Mucosa of descending colon (tissue), 3 donors: ENCODE measurements at regions not wholly inside any gene's neighbourhood (a gene's known extent, or its start where the extent isn't known, plus 50 kb on each side); places are given as distances from the start of the nearest gene placed in this dataset.

Experiments used
- ATAC-seq: fragments of 200-7000 bp; cut with Tn5 transposase; one replicate; pipeline ENCODE4 v1.9.1; 2020; ENCODE audit warnings: mild to moderate bottlenecking, moderate library complexity
- DNase-seq, 3 donors: peaks; one replicate each; pipeline ENCODE4 v3.0.0-alpha.2; 2020
- H3K36me3 ChIP-seq: fragments of 200-600 bp; one replicate; pipeline ENCODE4 v1.8.0; 2021; ENCODE audit warnings: low read depth, mild to moderate bottlenecking
- H3K4me1 ChIP-seq: fragments of 200-600 bp; one replicate; pipeline ENCODE4 v1.8.0; 2021; ENCODE audit warnings: low read depth, mild to moderate bottlenecking
- H3K4me3 ChIP-seq: fragments of 200-600 bp; one replicate; pipeline ENCODE4 v1.8.0; 2021; ENCODE audit warnings: mild to moderate bottlenecking
- H3K9me3 ChIP-seq: fragments of 200-600 bp; one replicate; pipeline ENCODE4 v1.8.0; 2021; ENCODE audit warnings: mild to moderate bottlenecking
- intact Hi-C, 2 donors: fragments of 100-400 bp; cut with DNase I in 1 of 2; cut with micrococcal nuclease in 1 of 2; formaldehyde crosslinking; loops; one replicate each; pipeline versions ENCODE4 v1.11.0 to v1.11.1; 2022; cut with DNase I, micrococcal nuclease
- TF ChIP-seq, protein P1 (sequence below): fragments of 200-600 bp; IDR thresholded peaks from one replicate; pipeline ENCODE4 v1.8.0; 2022; ENCODE audit warnings: antibody characterized with exemption, mild to moderate bottlenecking
- donor health status: DM: no; HTN: no; CAD: no; lungs with moderate emphysema.
- donor health status: DM: no; HTN: no; CAD: no.
- donor health status: DM: no; HTN: yes; CAD: no.

DNA sequence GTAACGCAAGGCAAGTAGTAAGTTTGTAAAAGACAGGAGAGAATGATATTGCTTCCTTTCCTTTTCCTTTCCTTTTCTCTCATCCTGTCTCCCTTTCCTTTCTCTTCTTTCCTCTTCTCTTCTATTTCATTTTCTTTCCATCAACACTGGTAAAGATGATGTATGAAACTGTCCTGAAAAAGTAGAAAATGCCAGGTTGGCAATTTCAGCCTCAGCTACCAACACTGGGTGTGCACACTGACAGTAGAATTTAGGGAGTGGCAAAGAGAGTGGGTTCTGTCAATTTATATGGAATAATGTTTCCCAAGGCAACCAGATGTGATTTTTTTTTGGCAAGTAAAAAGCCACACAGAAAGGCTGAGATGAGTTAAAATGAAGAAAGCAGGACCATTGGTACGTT, 155.7 kb upstream of the ZRANB2 start:
- H3K9me3 ChIP-seq = no peaks in the 10 kb centered on the region
- no peak overlapping the region for H3K4me3 ChIP-seq
- no peaks in the 10 kb centered on the region for H3K36me3 ChIP-seq
- TF ChIP-seq, protein P1, sequence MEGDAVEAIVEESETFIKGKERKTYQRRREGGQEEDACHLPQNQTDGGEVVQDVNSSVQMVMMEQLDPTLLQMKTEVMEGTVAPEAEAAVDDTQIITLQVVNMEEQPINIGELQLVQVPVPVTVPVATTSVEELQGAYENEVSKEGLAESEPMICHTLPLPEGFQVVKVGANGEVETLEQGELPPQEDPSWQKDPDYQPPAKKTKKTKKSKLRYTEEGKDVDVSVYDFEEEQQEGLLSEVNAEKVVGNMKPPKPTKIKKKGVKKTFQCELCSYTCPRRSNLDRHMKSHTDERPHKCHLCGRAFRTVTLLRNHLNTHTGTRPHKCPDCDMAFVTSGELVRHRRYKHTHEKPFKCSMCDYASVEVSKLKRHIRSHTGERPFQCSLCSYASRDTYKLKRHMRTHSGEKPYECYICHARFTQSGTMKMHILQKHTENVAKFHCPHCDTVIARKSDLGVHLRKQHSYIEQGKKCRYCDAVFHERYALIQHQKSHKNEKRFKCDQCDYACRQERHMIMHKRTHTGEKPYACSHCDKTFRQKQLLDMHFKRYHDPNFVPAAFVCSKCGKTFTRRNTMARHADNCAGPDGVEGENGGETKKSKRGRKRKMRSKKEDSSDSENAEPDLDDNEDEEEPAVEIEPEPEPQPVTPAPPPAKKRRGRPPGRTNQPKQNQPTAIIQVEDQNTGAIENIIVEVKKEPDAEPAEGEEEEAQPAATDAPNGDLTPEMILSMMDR = no peak
- ATAC-seq (no peak), DNase-seq (no peak)
- intact Hi-C loops = no loop called here
- no peaks in the 10 kb centered on the region for H3K4me1 ChIP-seq

DNA sequence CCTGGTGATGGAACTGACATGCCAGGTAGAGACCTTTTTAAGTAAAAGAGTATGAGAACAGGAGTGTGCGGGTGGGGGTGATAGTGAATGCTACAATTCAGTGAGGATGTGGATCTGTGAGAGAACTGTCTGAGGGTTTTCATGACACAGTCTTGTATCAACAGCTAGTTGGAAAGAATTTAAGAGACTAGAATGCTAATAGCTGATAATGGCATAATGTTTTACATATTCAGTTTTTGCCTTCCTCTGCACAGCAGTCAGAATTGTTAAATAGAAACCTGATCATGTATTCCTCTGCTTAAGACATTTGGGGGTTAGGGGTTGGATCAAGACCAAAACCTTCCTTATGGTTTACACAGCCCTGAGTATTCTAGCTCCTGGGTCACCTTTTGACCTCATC, 152.8 kb upstream of the ZRANB2 start:
- no peak for DNase-seq
- TF ChIP-seq, protein P1 = no peak
- H3K4me1 ChIP-seq = no peaks in the 10 kb centered on the region
- no peaks in the 10 kb centered on the region for H3K9me3 ChIP-seq
- no peaks in the 10 kb centered on the region for H3K36me3 ChIP-seq
- intact Hi-C loops = no loop called here
- H3K4me3 ChIP-seq = no peak overlapping the region
- ATAC-seq = no peak

DNA sequence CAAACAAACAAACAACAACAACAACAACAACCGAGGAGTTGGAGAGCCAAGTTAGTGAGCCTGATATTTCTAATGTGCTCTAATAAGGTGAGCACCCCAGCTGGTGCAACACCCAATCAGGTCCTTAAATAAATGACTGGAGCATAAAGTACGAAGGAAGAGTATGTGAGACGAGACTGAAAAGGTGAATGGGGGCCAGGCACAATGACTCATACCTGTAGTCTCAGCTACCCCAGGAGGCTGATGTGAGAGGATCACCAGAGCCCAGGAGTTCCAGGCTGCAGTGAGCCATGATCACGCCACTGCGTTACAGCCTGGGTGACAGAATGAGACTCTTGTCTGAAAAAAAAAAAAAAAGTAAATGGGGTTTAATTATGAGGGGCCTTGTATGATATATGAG, 152.0 kb upstream of the ZRANB2 start:
- no peaks in the 10 kb centered on the region for H3K9me3 ChIP-seq
- no peak for DNase-seq
- intact Hi-C loops = no loop called here
- no peak for ATAC-seq
- no peak overlapping the region for H3K4me3 ChIP-seq
- TF ChIP-seq, protein P1 = no peak
- H3K4me1 ChIP-seq = no peaks in the 10 kb centered on the region
- H3K36me3 ChIP-seq = no peaks in the 10 kb centered on the region

DNA sequence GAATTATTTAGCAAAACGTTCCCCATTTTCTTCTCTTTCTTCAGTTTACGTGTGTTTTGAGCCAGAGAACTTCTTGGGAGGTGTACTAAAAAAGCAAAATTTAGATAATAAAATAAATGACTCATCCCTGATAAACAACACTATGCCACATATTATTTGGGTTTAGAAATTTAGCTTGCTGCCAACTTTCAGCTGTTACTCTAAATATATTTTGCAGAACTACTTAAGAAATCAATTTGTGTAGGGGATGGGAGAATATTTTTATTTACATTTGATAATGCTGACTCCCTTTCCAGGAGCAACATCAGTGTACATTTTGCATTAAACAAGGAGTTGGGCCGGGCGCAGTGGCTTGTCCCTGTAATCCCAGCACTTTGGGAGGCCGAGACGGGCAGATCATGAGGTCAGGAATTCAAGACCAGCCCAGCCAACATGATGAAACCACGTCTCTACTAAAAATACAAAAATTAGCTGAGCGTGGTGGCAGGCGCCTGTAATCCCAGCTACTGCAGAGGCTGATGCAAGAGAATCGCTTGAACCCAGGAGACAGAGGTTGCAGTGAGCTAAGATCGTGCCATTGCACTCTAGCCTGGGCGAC, 151.4 kb upstream of the ZRANB2 start:
- H3K36me3 ChIP-seq = no peaks in the 10 kb centered on the region
- no peak overlapping the region for H3K4me3 ChIP-seq
- ATAC-seq = no peak
- intact Hi-C loops = no loop called here
- no peaks in the 10 kb centered on the region for H3K4me1 ChIP-seq
- H3K9me3 ChIP-seq = no peaks in the 10 kb centered on the region
- DNase-seq = peak in 1 of 3 donors; percentile 26
- TF ChIP-seq, protein P1 = no peak

DNA sequence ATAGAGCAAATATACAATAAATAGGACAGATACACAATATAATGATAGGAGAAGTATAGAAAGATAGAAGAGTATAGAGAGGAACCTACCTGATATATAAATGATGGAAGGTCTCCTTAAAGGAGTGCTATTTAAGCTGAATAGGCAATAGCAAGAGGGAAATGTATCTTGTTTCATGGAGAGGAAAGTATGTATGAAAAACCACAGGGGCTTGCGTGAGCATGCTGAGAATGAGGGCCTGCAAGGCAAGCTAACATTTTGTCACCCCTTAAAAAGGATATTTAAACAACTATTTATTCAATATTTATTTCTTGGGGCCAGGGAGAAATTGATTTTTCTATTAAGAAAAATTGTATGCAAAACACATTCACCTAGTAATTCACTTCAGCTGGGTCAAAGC, 150.9 kb upstream of the ZRANB2 start:
- no peaks in the 10 kb centered on the region for H3K9me3 ChIP-seq
- H3K4me3 ChIP-seq = no peak overlapping the region
- TF ChIP-seq, protein P1 = no peak
- intact Hi-C loops = no loop called here
- DNase-seq (no peak), ATAC-seq (no peak)
- H3K36me3 ChIP-seq = no peaks in the 10 kb centered on the region
- H3K4me1 ChIP-seq = no peaks in the 10 kb centered on the region

GRCh38 chr1:71228742-71229365, 148.0 kb upstream of the ZRANB2 start:
- Histone ChIP-seq H3K4me3 (no peak overlapping the region), H3K9me3 (no peaks in the 10 kb centered on the region), H3K4me1 (no peaks in the 10 kb centered on the region), H3K36me3 (no peaks in the 10 kb centered on the region)
- TF ChIP-seq, protein P1 = no peak
- intact Hi-C loops = no loop called here
- ATAC-seq (no peak), DNase-seq (no peak)
